B cell (primary cell): ENCODE measurements at regions not wholly inside any gene's neighbourhood (a gene's known extent, or its start where the extent isn't known, plus 50 kb on each side); places are given as distances from the start of the nearest gene placed in this dataset.

Experiments used
- ATAC-seq: fragments of 200-7000 bp; cut with Tn5 transposase; one replicate; pipeline ENCODE4 v1.10.0; 2021; ENCODE audit warnings: low read depth, mild to moderate bottlenecking, moderate number of reproducible peaks, moderate library complexity
- CTCF ChIA-PET: fragments of 350-600 bp; sonication (Branson Sonifier 250); formaldehyde crosslinking; loops from one replicate; lab custom pipeline; 2021; ENCODE audit warnings: antibody characterized with exemption, inconsistent platforms; lab: Charles Lee
- POLR2A ChIA-PET: fragments of 350-600 bp; sonication (Branson Sonifier 250); formaldehyde crosslinking; loops from one replicate; lab custom pipeline; 2021; ENCODE audit warnings: antibody characterized with exemption; lab: Charles Lee
- DNase-seq: peaks from one replicate; pipeline ENCODE4 v3.0.0; 2013
- H2AFZ ChIP-seq: 2 replicates; pipeline ENCODE4 v1.6.1; 2012; ENCODE audit warnings: mild to moderate bottlenecking, low read depth, low read length; ENCODE audit not compliant: insufficient read depth, poor library complexity, severe bottlenecking
- H3K27ac ChIP-seq, 2 donors: 1 replicate in 1 of 2; 2 replicates in 1 of 2; pipeline ENCODE4 v1.5.1; 2012 to 2013; ENCODE audit warnings: low read length in 2 of 2, mild to moderate bottlenecking in 2 of 2, moderate library complexity in 1 of 2
- H3K27me3 ChIP-seq, 4 experiments: fragments of 200-600 bp in 1 of 4; sonication (generic) in 1 of 4; replicated peaks in 1 of 4; 1 replicate in 2 of 4; 2 replicates in 2 of 4; pipeline versions ENCODE4 v1.6.1 to v1.7.0; 2013 to 2016; ENCODE audit warnings: low read length in 3 of 4, mild to moderate bottlenecking in 2 of 4, mixed read lengths in 1 of 4, moderate library complexity in 1 of 4; ENCODE audit not compliant: insufficient read depth in 4 of 4, control insufficient read depth in 3 of 4; ENCODE audit errors: control extremely low read depth in 1 of 4
- H3K36me3 ChIP-seq, 2 experiments: replicated peaks in 1 of 2; 1 replicate in 1 of 2; 2 replicates in 1 of 2; pipeline versions ENCODE4 v1.6.1 to v1.7.1; 2013; ENCODE audit warnings: low read length in 1 of 2; ENCODE audit not compliant: insufficient read depth in 2 of 2, control insufficient read depth in 1 of 2; ENCODE audit errors: control extremely low read depth in 1 of 2, extremely low read depth in 1 of 2
- H3K4me1 ChIP-seq, 2 donors: fragments of 200-600 bp in 1 of 2; sonication (generic) in 1 of 2; 1 replicate in 1 of 2; 2 replicates in 1 of 2; pipeline versions ENCODE4 v1.5.1 to v1.6.1; 2013 to 2017; ENCODE audit warnings: low read length in 2 of 2; ENCODE audit not compliant: control insufficient read depth in 2 of 2, insufficient read depth in 2 of 2
- H3K4me2 ChIP-seq: replicated peaks from 2 replicates; pipeline ENCODE3; 2012; ENCODE audit warnings: mild to moderate bottlenecking, low read depth, low read length; ENCODE audit not compliant: poor library complexity, severe bottlenecking
- H3K4me3 ChIP-seq, 5 experiments: fragments of 200-600 bp in 1 of 5; sonication (generic) in 1 of 5; 1 replicate in 3 of 5; 2 replicates in 2 of 5; pipeline versions ENCODE4 v1.5.1 to v1.7.0; 2011 to 2016; ENCODE audit warnings: low read length in 4 of 5, mild to moderate bottlenecking in 4 of 5, low read depth in 2 of 5, control low read depth in 1 of 5, moderate library complexity in 1 of 5; ENCODE audit not compliant: insufficient read depth in 1 of 5; ENCODE audit errors: control extremely low read depth in 1 of 5, extremely low read depth in 1 of 5
- H3K79me2 ChIP-seq: fragments of 200-600 bp; sonication (generic); one replicate; pipeline ENCODE4 v1.6.0; 2016; ENCODE audit warnings: low read length; ENCODE audit not compliant: control insufficient read depth, insufficient read depth
- H3K9ac ChIP-seq: fragments of 200-600 bp; sonication (generic); 2 replicates; pipeline ENCODE4 v1.6.1; 2017; ENCODE audit warnings: mild to moderate bottlenecking, low read length, moderate library complexity
- H3K9me3 ChIP-seq, 3 donors: one replicate each; pipeline versions ENCODE4 v1.6.1 to v1.7.1; 2013; ENCODE audit warnings: low read length in 2 of 3; ENCODE audit not compliant: control insufficient read depth in 2 of 3, insufficient read depth in 1 of 3; ENCODE audit errors: control extremely low read depth in 1 of 3
- H4K20me1 ChIP-seq: 2 replicates; pipeline ENCODE4 v1.6.0; 2012; ENCODE audit warnings: mild to moderate bottlenecking, low read length; ENCODE audit not compliant: insufficient read depth, control insufficient read depth, poor library complexity, severe bottlenecking
- H3K27ac Mint-ChIP-seq: one replicate; pipeline ENCODE4 v1.8.0; 2021; ENCODE audit warnings: mixed read lengths
- H3K27me3 Mint-ChIP-seq: one replicate; pipeline ENCODE4 v1.8.0; 2021; ENCODE audit warnings: mixed read lengths
- H3K4me1 Mint-ChIP-seq: one replicate; pipeline ENCODE4 v1.8.0; 2021; ENCODE audit warnings: mixed read lengths
- H3K4me3 Mint-ChIP-seq: one replicate; pipeline ENCODE4 v1.8.0; 2021; ENCODE audit warnings: mixed read lengths
- H3K9me3 Mint-ChIP-seq: one replicate; pipeline ENCODE4 v1.8.0; 2022; ENCODE audit warnings: mixed read lengths; ENCODE audit not compliant: insufficient read depth
- CTCF ChIP-seq: fragments of 200-600 bp; IDR thresholded peaks from one replicate; pipeline ENCODE4 v1.8.0; 2022; ENCODE audit warnings: antibody characterized with exemption, mild to moderate bottlenecking
- EZH2 ChIP-seq: IDR thresholded peaks from 2 replicates; pipeline ENCODE4 v1.6.1; 2012; ENCODE audit warnings: borderline replicate concordance, low read depth, mild to moderate bottlenecking, moderate library complexity, low read length; ENCODE audit not compliant: insufficient read depth, poor library complexity, severe bottlenecking
- WGBS: methylation state at CpG from one replicate; pipeline ENCODE4 v1.1.5; 2013; ENCODE audit warnings: missing lambda C conversion rate; ENCODE audit not compliant: insufficient coverage; 5-methylcytosine and 5-hydroxymethylcytosine counted together
- intact Hi-C: fragments of 100-400 bp; cut with micrococcal nuclease; formaldehyde crosslinking; loops from one replicate; pipeline ENCODE4 v1.10.0; 2022

GRCh38 chr7:133135451-133135850 lies 53.6 kb upstream of the CHCHD3 start:
- no peaks in the 10 kb centered on the region for H3K4me1 ChIP-seq
- no peaks in the 10 kb centered on the region for H4K20me1 ChIP-seq
- ATAC-seq (no peak), DNase-seq (no peak)
- H3K27me3 ChIP-seq, result peaks cover 0 to 8% (median 0%) of the 10 kb centered on the region in 4 experiments
- no peak overlapping the region for H3K4me3 Mint-ChIP-seq
- TF ChIP-seq EZH2 (no peak), CTCF (no peak)
- no peak overlapping the region for H3K27ac ChIP-seq
- no peaks in the 10 kb centered on the region for H3K9me3 Mint-ChIP-seq
- H3K4me2 ChIP-seq, result no peak overlapping the region
- H3K4me1 Mint-ChIP-seq, result no peaks in the 10 kb centered on the region
- no peak overlapping the region for H3K27ac Mint-ChIP-seq
- no peak overlapping the region for H3K4me3 ChIP-seq
- intact Hi-C loops, result no loop called here
- no peaks in the 10 kb centered on the region for H3K36me3 ChIP-seq
- peaks cover 20% of the 10 kb centered on the region for H3K27me3 Mint-ChIP-seq
- 80% methylated on average over 1 of the region's 1 CpG for WGBS
- no peaks in the 10 kb centered on the region for H3K79me2 ChIP-seq
- H3K9me3 ChIP-seq, result no peaks in the 10 kb centered on the region
- H2AFZ ChIP-seq, result no peak overlapping the region
- ChIA-PET POLR2A (no interaction called here), CTCF (no interaction called here)
- no peak overlapping the region for H3K9ac ChIP-seq

- no peak overlapping the region for H3K27ac ChIP-seq
- H3K4me1 ChIP-seq, result no peaks in the 10 kb centered on the region
- H4K20me1 ChIP-seq, result no peaks in the 10 kb centered on the region
- H2AFZ ChIP-seq, result no peak overlapping the region
- no peak overlapping the region for H3K9ac ChIP-seq
- DNase-seq (no peak), ATAC-seq (no peak)
- no peaks in the 10 kb centered on the region for H3K9me3 ChIP-seq
- Mint-ChIP-seq H3K9me3 (no peaks in the 10 kb centered on the region), H3K27ac (no peak overlapping the region), H3K4me3 (no peak overlapping the region), H3K27me3 (peaks cover 27% of the 10 kb centered on the region), H3K4me1 (no peaks in the 10 kb centered on the region)
- POLR2A ChIA-PET, result no interaction called here
- H3K79me2 ChIP-seq, result no peaks in the 10 kb centered on the region
- CTCF ChIA-PET, result no interaction called here
- 72% methylated on average over 4 of the region's 4 CpGs for WGBS
- no peak overlapping the region for H3K4me2 ChIP-seq
- H3K4me3 ChIP-seq, result no peak overlapping the region
- H3K27me3 ChIP-seq, result peaks cover 0 to 11% (median 0%) of the 10 kb centered on the region in 4 experiments
- intact Hi-C loops, result no loop called here
- H3K36me3 ChIP-seq, result no peaks in the 10 kb centered on the region
- TF ChIP-seq EZH2, result no peak
- no peak for TF ChIP-seq CTCF
Measured at GRCh38 chr7:133139350-133139749, 57.5 kb upstream of the CHCHD3 start.
